NCI-H82 treated with DMSO at 0.1 percent for 48 hours (cell line): ENCODE measurements at regions not wholly inside any gene's neighbourhood (a gene's known extent, or its start where the extent isn't known, plus 50 kb on each side); places are given as distances from the start of the nearest gene placed in this dataset.

Source experiments
- DNase-seq: peaks from one replicate; lab custom pipeline; 2025; ENCODE audit not compliant: unreplicated experiment; lab: John Stamatoyannopoulos, UW

DNA sequence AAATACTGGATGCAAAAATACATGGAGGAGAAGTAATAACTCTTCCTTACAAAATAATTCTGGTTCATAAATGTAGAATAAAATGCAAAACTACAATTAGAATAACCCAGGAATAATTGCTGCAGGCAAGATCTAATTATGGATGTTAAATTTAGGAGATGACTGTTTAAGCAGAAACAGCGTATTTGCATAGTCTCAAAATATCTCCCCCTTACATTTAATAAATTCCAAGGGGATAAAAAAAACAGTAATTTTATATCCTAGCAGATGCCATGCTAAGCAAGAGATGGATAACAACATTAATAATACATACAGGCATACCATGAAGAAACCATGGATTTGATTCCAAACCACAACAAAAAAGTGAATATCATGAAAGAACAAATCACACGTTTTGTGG, 1253.1 kb upstream of the MIR17HG start:
- DNase-seq, result no peak

DNA sequence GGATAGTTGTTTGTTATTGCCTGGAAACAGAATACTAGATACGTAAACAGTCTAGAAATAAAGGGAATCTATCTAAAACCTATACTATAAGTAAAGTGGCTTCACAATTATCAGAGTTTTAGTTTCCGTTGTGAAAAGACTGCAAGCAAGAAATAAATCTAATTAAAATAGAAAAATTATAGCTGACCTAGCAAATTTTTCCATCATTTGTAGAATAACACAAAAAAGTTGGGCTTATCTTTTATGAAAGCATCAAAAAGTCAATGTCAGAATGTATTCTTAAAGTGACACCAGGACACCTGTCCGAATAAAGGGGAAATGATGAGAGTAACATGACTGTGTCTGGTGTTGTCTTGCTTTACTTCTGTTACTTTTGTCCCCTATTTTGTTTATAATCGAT, 1248.9 kb upstream of the MIR17HG start:
- no peak for DNase-seq

DNA sequence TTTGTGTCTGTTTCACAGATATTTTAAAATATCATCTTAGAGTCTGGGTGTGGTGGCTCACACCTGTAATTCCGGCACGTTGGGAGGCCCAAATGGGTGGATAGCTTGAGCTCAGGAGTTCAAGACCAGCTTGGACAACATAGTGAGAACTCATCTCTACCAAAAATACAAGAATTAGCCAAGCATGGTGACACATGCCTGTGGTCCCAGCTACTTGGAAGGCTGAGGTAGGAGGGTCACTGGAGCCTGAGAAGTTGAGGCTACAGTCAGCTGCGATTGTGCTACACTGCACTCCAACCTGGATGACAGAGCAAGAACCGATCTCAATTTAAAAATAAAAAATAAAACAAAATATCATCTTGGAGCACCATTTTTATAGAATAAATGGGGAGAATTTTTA, 1247.6 kb upstream of the MIR17HG start:
- DNase-seq, result no peak

DNA sequence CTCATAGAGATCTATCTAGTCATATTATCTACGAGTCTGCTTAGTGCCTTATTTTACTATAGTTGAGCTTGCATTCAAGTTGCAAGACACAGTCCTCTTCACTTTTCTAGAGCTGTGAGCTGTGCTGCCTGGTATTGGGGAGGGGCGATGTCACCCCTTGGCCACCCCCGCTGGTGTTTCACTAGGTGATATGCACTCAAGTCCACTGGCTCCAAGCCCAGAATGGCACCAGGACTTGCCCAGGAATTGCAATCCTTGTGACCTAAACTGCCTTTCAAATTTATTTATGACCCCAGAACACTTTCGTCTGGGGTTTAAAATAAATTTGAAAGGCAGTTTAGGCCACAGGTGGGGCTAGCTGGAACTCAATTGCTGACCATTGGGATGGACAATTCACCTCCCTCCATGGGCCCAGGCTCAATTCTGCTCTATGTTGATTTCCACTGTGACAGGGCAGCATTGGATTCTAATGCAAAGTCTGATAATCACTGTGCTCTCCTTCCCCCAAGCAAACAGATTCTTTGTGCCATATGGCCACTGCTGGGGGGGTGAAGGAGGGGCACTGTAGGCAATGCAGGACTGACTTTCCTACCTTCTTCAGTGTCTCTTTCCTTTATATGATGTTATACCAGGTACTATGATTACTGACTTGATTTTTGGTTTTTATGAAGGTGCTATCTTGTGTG, 1244.2 kb upstream of the MIR17HG start:
- DNase-seq, result peak; percentile 27

DNA sequence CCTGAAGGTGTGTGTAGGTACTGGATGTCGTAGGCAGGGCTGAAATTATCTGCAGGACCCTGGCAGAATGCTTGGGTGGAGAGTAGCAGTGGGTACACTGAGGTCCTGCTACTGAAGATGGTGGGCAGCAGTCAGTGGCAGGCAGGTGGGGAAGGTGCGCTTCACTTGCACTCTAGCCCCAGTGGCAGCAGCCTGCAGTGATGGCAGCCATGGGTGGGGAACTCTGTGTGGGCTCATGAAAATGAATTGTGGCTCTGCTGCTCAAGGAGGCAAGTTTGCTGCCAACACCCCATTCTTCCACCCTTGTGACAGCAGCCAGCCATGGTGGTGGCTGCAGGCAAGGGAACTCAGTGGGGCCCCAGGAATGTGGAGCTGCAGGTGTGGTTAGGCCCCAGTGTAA, 1242.7 kb upstream of the MIR17HG start:
- DNase-seq, result no peak

DNA sequence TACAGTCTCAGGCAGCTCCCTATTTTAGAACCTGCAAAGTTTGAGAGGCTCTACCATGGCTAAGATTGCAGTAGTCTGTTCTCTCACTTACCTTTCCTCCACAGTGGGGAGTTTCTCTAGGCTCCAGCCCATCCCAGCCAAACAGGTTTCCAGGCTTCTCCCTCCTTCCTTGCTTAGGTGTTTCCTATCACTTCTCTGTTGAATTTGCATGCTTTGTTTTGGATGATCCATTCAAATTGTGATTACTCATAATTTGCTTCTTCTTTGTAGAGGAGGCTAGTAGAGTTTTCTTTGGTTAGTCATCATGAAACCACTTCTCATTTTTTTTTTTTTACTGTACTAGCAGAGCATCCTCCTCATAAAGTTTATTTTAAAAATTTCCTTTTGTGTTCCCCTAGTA, 1242.2 kb upstream of the MIR17HG start:
- no peak for DNase-seq

DNA sequence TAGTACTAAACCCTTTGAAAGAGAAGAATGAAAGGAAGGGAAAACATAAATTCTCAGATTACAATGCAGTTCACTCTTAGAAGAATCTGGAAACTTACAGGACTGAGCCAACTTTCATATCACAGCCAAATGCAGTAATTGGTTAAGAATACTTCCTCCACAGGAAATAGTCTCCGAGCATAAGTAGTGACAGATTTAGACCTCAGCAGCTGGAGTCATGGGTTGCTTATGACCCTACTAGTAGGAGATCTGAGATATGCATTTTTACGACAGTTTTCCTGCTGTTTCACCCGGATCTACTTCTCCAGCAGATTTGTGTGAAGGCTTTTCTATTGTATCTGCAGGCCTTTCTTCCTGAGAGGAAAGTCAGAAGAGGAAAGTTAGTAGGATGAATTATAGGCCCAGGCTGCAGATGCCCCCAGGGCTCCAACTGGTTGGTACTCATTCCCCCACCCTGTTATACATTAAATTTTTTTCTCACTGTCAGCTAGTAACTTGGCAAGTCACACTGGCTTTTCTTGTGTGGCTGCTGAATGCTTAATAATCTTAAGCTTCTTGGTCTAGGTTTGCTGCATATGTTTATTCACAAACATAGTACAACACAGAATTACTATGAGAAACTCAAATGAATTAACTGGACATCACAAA, 1241.5 kb upstream of the MIR17HG start:
- no peak for DNase-seq

DNA sequence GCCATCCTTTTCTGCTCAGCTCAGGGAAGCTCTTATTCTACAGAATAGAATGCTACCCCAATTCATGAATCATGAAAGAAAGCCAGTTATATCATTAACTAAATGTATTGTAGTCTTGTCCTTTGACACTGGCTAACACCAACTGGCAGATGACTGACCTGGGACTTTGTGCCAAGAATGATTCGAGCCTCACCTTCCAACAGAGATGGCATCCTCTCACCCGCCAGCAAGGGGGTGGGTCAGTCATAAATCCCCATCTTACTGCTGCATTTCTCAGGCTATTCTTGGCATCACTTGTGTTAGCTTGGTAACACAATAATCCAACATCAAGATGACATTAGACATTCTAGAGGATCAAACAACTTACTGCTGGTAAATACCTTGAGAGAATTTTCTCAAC, 1239.8 kb upstream of the MIR17HG start:
- no peak for DNase-seq

DNA sequence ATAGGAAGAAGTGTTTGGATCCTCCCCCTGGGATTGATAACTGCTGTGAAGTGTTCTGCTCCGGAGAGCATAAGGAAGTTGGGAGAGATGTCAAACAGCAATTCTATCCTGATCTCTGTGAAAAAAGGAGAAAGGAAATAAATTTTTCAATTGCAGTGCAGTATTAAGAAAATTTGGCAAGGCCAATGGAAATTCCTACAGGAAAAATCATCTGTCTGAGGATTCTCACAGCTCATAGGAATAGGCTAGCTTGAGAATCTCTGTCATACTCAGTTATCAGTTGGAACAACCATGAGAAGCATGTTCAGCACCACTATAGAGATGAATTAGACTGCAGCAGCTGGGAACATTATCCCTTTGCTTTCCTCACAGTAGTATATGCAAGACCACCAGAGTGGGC, 1238.9 kb upstream of the MIR17HG start:
- DNase-seq, result no peak

DNA sequence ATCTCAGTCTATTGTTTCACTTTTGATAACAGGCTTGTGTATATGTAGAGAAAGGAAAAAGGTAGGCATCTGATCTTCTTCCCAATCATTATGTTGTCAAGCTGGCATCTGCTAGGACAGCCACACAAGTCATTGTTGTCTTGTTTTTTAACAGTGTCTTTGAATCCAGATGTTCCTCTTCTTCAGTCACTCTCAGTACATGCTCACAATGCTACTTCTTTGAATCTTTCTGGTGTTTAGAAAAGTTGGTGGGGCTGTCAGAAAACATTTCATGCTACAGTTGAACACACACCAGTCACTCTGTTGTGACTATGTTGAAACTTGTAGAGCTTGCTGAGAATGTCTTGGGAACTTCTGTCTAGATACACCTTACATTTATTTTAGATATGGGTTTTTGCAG, 1231.4 kb upstream of the MIR17HG start:
- no peak for DNase-seq

DNA sequence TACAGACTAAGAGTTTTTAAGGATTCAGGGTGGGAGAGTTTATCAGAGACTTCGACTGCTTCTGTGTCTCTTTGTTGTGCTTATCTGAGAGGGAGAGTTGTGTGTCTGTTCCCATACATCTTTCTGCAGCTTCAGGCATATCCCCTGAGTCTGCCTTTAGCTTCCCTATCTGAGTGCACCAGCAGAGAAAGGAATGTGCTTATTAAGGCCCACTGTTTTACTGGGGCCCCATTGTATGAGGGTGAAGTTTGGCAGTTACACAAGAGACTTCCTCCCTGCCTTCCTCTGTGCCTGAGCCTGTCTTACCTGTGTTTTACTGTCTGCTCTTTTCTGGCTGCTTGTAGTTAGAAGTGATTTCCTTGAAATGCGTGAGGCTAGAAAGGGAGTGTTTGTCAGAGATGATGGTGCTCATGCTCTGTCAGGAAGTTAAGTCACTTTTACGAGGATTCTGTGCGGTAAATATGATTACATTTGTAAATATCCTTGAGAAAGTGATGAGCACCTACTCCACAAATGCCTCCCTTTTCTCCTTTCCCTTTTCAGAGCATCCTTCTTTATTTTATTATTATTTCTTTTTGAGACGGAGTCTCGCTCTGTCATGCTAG, 1228.9 kb upstream of the MIR17HG start:
- no peak for DNase-seq

DNA sequence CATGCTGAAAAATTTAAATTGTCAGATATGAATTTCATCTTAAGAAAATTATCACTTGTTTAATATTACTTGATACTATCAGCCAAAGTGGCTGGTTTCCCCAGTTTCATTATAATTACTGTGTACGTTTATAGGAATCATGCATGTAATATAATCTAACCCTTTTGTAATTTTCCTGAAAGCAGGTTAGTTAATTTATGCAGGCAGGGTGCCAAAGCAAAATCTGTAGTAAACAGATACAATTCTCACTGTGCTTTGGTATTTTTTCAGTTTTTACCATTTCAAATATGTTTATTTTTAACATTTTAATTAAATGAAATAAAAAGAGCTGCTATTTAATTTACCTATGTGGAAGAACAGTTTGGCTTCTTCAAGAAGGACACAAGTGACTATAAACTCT, 1227.5 kb upstream of the MIR17HG start:
- no peak for DNase-seq

DNA sequence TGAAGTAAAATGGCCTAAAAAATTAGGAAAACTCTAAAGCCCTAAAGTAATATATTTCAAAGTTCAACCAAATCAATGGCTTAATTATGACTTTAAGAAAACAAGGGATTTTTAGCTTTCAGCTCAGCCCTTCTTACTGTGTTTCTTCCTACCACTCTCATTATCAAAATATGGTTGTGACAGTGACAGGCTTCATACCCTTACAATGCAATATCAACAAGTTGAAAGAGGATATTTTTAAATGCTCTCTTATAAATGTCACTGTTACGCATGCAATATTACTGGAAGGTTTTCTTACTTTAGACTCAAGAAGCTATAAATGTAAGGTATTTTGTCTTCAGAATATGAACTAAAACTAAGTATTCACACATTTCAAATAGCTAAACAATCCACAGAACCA, 1225.7 kb upstream of the MIR17HG start:
- no peak for DNase-seq

DNA sequence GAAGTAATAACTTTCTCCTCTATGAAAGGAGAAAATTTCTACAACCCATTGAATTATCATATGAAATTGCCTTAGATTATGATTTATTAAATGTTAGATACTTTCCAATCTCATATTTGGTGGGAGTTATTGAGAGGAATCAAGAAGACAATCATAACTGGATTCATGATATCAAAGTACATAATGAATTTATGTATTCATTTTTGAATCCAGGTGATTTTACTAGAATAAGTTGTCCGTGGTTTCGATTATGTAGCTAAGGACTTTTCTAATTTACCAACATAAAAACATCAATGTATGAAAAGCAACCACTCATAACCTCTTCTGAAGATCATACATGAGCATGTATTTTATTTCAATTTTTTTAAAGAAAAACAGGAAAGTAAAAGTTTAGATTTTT, 1225.0 kb upstream of the MIR17HG start:
- DNase-seq, result no peak

DNA sequence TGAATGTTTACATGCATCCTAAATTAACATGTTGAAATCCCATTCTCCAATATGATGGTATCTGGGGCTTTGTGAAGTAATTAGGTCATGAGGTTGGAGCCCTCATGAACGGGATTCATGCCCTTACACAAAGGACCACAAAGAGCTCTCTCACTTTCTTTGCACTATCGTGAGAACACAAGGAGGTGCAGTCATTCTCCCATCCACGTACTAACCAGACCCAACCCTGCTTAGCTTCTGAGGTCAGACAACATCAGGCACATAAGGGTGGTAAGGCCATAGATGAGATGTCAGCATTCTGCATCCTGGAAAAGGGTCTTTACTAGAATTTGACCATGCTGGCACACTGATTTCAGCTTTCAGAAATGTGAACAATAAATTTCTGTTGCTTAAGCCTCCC, 1211.9 kb upstream of the MIR17HG start:
- DNase-seq, result no peak

DNA sequence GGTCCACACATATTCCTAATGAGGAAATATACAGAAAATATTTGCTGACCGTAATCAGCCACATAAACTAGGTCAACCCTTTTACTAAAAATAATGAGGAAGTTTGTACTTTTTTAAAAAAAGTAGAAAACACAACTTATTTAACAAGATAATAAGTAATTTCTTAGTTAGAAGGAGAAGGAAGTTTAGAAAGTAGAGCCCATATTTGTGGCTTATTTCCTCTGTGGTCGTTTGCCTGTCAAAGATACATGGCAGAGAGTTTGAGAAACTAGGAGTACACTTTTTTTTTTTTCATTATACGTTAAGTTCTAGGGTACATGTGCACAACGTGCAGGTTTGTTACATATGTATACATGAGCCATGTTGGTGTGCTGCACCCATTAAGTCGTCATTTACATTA, 1205.2 kb upstream of the MIR17HG start:
- DNase-seq, result no peak

DNA sequence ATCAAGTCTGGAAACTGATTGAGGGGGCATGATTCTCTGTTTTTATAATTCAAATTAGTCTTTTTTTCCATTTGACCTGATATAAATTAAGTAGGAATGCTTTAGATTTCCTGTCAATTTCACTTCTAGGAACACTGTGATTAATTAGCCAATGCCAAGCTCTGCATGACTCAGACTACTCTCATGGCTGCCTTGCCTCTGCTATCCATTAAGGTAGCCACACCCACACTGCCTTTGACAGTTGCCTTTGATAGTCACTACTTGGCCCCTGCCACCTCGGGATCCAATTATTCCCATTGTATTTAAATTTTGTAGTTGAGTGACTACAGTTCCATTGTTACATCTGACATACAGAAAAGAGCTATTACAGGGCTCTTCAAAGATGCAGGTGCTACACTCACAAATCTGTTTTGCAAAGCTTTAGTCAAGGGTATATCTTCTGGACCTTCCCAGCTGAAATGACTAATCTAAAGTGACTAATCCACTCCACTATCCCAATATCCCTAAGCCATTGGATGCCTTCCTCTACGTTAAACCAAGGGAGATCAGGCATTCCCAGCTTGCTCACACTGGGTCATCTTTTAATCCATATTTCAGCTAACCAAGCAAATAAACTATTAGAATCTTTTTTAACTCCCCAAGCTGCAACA, 1193.1 kb upstream of the MIR17HG start:
- no peak for DNase-seq

DNA sequence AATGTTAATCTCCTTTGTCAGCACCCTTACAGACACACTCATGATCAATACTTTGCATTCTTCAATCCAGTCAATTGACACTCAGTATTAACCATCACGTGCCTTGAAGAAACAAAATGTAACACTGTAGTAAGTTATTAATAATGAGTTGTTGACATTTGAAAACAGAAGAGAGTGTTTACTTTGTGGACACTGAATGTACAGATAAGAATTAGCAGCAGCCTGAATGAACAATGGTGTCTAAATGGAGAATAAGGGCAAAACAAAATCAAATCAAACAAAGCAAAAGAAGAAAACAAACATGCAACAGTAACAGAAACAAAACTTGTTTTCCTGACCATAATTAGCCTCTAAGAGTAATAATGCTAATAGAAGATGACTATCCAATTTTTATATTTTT, 1191.1 kb upstream of the MIR17HG start:
- no peak for DNase-seq

DNA sequence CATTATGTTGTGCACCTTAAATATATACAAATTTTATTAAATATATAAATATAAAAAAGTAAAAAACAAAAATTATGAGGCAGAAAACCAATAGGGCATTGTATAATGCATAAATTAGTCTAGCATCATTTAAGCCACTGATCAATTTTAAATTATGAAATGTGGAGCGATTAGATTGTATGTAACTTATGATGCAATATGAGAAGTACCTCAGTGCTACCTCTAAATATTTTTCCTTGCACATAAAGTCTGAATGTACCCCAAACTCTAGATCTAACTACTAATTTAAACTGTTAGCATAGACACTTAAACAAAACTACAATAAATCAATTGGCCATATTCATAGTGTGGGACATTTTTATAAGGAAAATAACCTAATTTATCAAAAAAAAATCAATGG, 1178.5 kb upstream of the MIR17HG start:
- no peak for DNase-seq

DNA sequence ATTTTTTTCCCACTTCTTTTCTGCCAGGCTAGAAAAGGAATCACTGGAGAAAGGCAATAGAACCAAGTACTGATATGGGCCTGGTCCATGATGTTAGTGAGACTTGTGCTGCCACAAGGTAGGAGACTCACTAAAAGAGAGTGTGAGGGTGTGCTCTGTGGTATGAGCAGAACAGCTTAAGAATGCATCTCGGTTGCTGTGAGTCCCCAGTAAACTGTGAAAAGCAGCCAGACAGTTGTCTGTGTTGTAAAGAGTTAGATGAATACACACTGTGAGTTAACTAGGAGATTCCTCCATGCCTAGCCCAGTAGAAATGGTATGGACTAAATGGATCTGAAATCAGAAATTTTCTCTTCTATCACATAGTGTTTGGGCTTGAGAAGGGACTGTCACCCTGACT, 1177.3 kb upstream of the MIR17HG start:
- DNase-seq, result no peak

DNA sequence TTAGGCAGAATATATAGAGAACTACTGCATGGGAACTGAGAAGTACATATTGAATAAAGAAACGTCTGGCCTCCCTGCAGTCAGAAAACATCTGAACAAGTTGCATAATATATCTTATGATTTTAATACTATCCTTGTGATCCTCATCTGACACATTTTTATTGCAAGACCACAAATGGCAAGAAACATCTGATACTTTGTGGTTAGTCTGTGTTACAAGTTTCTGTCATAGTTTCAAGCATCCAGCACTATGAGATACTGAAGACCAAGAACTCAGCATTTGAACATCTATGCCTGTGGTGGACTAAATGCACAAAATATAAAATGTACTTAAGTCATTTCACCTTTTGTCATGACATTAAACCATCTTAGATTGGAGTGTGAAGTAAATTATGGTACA, 1175.8 kb upstream of the MIR17HG start:
- no peak for DNase-seq

DNA sequence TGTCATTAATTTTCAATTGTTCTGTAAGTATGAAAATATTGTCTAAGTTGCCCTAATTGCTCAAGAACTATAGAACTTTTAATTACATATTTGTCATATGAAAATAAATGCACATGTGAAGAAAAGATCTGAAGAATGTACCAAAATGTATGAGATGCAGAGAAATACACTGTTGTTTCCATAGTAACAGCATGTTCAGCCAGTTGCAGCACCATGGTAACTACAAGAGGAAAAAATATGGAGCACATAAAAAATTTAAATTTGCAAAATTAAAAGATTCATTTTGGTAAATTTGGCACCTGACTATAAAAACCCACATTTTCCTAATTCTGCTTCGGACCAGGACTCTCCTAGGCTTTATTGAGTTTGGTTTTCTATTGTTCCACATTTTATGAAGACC, 1170.0 kb upstream of the MIR17HG start:
- no peak for DNase-seq
